Choroid plexus epithelial cell (primary cell): ENCODE measurements at regions not wholly inside any gene's neighbourhood (a gene's known extent, or its start where the extent isn't known, plus 50 kb on each side); places are given as distances from the start of the nearest gene placed in this dataset.

Experiments used
- DNase-seq: peaks from one replicate; pipeline ENCODE4 v3.0.0-alpha.2; 2010; ENCODE audit warnings: low read depth
- H3K4me3 ChIP-seq: 2 replicates; pipeline ENCODE4 v1.5.1; 2011; ENCODE audit warnings: low read depth, mild to moderate bottlenecking, control low read depth, low read length, moderate library complexity
- CTCF ChIP-seq: conservative IDR thresholded peaks from 2 replicates; pipeline ENCODE4 v1.5.1; 2011; ENCODE audit warnings: low read depth, mild to moderate bottlenecking, control low read depth, inconsistent platforms, low read length, moderate library complexity

- TF ChIP-seq CTCF, result no peak
These were observed 237.2 kb upstream of the PUDP start for GRCh38 chrX:7385131-7385530.

GRCh38 chrX:7378406-7378805 is 230.5 kb upstream of the PUDP start:
- no peak for TF ChIP-seq CTCF
- H3K4me3 ChIP-seq, result no peak overlapping the region
- DNase-seq, result no peak

More at GRCh38 chrX:7385131-7385530, 237.2 kb upstream of the PUDP start:
- H3K4me3 ChIP-seq, result no peak overlapping the region
- no peak for DNase-seq

GRCh38 chrX:7372825-7373525 is 225.0 kb upstream of the PUDP start:
- TF ChIP-seq CTCF, result no peak
- no peak overlapping the region for H3K4me3 ChIP-seq
- peak; percentile 29 for DNase-seq

DNA sequence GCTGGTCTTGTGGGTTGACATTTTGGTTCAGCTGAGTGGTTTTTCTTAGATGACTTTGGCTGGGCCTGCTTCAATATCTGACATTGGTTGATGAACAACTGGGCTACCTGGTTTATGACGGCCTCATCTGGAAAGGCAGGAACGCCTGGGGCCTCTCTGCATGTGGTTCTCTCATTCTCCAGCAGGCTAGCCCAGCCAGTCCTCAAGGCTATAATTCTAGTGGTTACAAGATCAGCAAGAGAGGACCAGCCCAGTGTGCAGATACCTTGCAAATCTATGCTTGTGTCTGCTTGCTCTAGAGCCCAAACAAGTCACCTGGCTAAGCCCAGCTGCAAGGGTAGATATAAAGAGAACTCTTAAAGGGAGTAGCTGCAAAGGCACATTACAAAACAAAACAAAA is 214.2 kb upstream of the PUDP start:
- no peak overlapping the region for H3K4me3 ChIP-seq
- TF ChIP-seq CTCF, result no peak
- DNase-seq, result no peak

GRCh38 chrX:7351926-7352325 is 204.0 kb upstream of the PUDP start:
- DNase-seq, result peak; percentile 0
- H3K4me3 ChIP-seq, result no peak overlapping the region
- no peak for TF ChIP-seq CTCF

DNA sequence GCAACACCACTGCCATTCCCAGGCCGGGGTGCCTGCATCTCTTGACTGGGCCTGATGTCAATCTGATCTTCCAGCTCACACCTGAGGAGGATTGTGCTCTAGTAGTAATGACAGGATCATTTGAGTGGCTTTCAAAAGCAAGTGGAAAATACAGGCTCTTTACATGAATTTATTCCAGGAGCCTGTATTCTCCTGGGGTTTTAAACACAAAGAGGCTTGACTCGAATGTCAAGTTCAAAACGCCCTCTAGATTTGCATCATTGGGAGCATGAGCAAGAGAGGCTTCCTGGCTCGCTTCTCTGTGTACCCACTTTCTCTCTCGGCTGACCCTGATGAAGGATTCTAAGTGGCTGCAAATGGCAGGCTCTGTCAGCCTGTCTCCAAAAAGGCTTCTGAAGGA is 199.5 kb upstream of the PUDP start:
- TF ChIP-seq CTCF, result no peak
- no peak overlapping the region for H3K4me3 ChIP-seq
- no peak for DNase-seq

- no peak for TF ChIP-seq CTCF
- no peak overlapping the region for H3K4me3 ChIP-seq
- no peak for DNase-seq
These were observed 198.1 kb upstream of the PUDP start for GRCh38 chrX:7346021-7346420.
